SU-DHL-6 (cell line): ENCODE measurements at regions not wholly inside any gene's neighbourhood (a gene's known extent, or its start where the extent isn't known, plus 50 kb on each side); places are given as distances from the start of the nearest gene placed in this dataset.

Source experiments
- CTCF ChIP-seq: fragments of 200-600 bp; sonication (generic); IDR thresholded peaks from one replicate; pipeline ENCODE4 v1.5.1; 2017; ENCODE audit warnings: antibody characterized with exemption, mild to moderate bottlenecking, low read length, moderate library complexity; ENCODE audit not compliant: insufficient read depth, poor library complexity, severe bottlenecking
- EZH2phosphoT487 ChIP-seq: fragments of 200-600 bp; sonication (generic), shearing (Covaris generic); conservative IDR thresholded peaks from 2 replicates; pipeline ENCODE4 v1.6.1; 2018; ENCODE audit warnings: mild to moderate bottlenecking, antibody characterized with exemption, low read length, moderate library complexity, mixed read lengths

DNA sequence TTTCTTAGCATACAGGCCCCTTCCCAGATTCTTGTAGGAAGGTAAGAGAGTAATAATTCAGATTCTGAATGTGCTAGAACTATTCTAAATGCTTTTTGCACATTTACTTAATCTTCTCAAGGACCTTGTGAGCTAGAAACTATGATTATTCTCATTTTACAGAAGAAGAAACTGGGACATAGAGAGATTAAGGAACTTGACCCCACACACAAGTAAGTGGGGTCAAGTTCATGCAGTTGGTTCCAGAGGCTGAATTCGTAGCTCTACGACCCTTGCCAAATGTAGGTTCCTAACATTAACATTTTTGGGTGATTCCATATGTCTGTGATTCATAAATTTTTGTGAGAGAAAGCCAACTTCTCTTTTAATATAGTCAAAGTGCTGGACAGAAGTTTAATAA is 238.1 kb downstream of the LACC1 start:
- no peak for TF ChIP-seq CTCF
- TF ChIP-seq EZH2phosphoT487, result no peak
